ENCODE measurements at regions not wholly inside any gene's neighbourhood (a gene's known extent, or its start where the extent isn't known, plus 50 kb on each side); places are given as distances from the start of the nearest gene placed in this dataset.

GRCh38 chr17:77847221-77848085 is 111.0 kb upstream of the TNRC6C start:
- DNase-seq (ENCODE audit: low spot score): no peak
- TF ChIP-seq CTCF (IDR thresholded peaks at IDR 0.05; ENCODE audit: extremely low read depth, insufficient read depth, missing control alignments): no peak
- in situ Hi-C loops (cut with MboI; ENCODE audit: low pct_unique_long_range_greater_than_20kb, low sequenced_read_pairs, unreplicated experiment): no loop called here

GRCh38 chr17:77848257-77848656 is 110.2 kb upstream of the TNRC6C start:
- TF ChIP-seq CTCF (IDR thresholded peaks at IDR 0.05; ENCODE audit: extremely low read depth, insufficient read depth, missing control alignments): no peak
- in situ Hi-C loops (cut with MboI; ENCODE audit: low pct_unique_long_range_greater_than_20kb, low sequenced_read_pairs, unreplicated experiment): no loop called here
- DNase-seq (ENCODE audit: low spot score): no peak

GRCh38 chr17:77849239-77849638 is 109.3 kb upstream of the TNRC6C start:
- in situ Hi-C loops (cut with MboI; ENCODE audit: low pct_unique_long_range_greater_than_20kb, low sequenced_read_pairs, unreplicated experiment): no loop called here
- TF ChIP-seq CTCF (IDR thresholded peaks at IDR 0.05; ENCODE audit: extremely low read depth, insufficient read depth, missing control alignments): no peak
- no peak for DNase-seq (ENCODE audit: low spot score)

- no peak for TF ChIP-seq CTCF (IDR thresholded peaks at IDR 0.05; ENCODE audit: extremely low read depth, insufficient read depth, missing control alignments)
- no peak for DNase-seq (ENCODE audit: low spot score)
- in situ Hi-C loops (cut with MboI; ENCODE audit: low pct_unique_long_range_greater_than_20kb, low sequenced_read_pairs, unreplicated experiment): no loop called here
These were observed 106.6 kb upstream of the TNRC6C start for GRCh38 chr17:77851921-77852320.

- DNase-seq (ENCODE audit: low spot score): no peak
- no peak for TF ChIP-seq CTCF (IDR thresholded peaks at IDR 0.05; ENCODE audit: extremely low read depth, insufficient read depth, missing control alignments)
- in situ Hi-C loops (cut with MboI; ENCODE audit: low pct_unique_long_range_greater_than_20kb, low sequenced_read_pairs, unreplicated experiment): no loop called here
These were observed 105.8 kb upstream of the TNRC6C start for GRCh38 chr17:77852731-77853130.

- in situ Hi-C loops (cut with MboI; ENCODE audit: low pct_unique_long_range_greater_than_20kb, low sequenced_read_pairs, unreplicated experiment): no loop called here
- no peak for TF ChIP-seq CTCF (IDR thresholded peaks at IDR 0.05; ENCODE audit: extremely low read depth, insufficient read depth, missing control alignments)
- no peak for DNase-seq (ENCODE audit: low spot score)
These were observed 105.1 kb upstream of the TNRC6C start for GRCh38 chr17:77853191-77853977.

Data from GM13977 (cell line).